Astrocyte of the cerebellum (primary cell): ENCODE measurements at regions not wholly inside any gene's neighbourhood (a gene's known extent, or its start where the extent isn't known, plus 50 kb on each side); places are given as distances from the start of the nearest gene placed in this dataset.
"Not testable (repeated sequence)": the region's sequence is repeated elsewhere in the genome, so short reads cannot be mapped to it uniquely, and the experiment has no call there.

Experiments used
- DNase-seq: peaks from one replicate; pipeline ENCODE4 v3.0.0-alpha.2; 2011; ENCODE audit warnings: low read depth
- H3K4me3 ChIP-seq: 2 replicates; pipeline ENCODE4 v1.5.1; 2011; ENCODE audit warnings: mild to moderate bottlenecking, low read depth, low read length, moderate library complexity
- in situ Hi-C: cut with HindIII; loops from 2 replicates; pipeline ENCODE4 v1.10.0; 2017; ENCODE audit warnings: low sequenced_read_pairs
- TF ChIP-seq, protein P1 (sequence below): IDR thresholded peaks from 2 replicates; pipeline ENCODE4 v1.5.1; 2012; ENCODE audit warnings: low read length, low read depth, moderate library complexity, mild to moderate bottlenecking; ENCODE audit errors: missing control alignments

DNA sequence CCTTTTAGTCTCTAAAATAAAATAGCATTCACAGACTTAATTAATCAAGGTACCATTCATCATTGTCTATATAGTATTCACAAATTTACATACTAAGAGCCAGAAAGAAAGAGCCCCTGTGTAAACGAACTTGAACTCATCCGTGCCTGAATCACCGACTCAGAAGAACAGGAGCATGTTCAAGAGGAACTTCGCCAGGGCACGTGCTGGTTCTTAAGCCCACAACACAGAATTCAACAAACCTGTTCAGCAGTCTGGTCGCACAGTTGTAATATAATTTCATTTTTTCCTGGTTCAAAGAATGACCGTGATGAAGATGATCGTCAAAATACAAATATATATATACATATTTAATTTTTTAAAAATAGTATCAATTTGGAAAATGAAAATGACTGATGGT, 141.9 kb downstream of the CETN3 start:
- in situ Hi-C loops = no loop called here
- no peak overlapping the region for H3K4me3 ChIP-seq
- TF ChIP-seq, protein P1, sequence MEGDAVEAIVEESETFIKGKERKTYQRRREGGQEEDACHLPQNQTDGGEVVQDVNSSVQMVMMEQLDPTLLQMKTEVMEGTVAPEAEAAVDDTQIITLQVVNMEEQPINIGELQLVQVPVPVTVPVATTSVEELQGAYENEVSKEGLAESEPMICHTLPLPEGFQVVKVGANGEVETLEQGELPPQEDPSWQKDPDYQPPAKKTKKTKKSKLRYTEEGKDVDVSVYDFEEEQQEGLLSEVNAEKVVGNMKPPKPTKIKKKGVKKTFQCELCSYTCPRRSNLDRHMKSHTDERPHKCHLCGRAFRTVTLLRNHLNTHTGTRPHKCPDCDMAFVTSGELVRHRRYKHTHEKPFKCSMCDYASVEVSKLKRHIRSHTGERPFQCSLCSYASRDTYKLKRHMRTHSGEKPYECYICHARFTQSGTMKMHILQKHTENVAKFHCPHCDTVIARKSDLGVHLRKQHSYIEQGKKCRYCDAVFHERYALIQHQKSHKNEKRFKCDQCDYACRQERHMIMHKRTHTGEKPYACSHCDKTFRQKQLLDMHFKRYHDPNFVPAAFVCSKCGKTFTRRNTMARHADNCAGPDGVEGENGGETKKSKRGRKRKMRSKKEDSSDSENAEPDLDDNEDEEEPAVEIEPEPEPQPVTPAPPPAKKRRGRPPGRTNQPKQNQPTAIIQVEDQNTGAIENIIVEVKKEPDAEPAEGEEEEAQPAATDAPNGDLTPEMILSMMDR = no peak
- no peak for DNase-seq

DNA sequence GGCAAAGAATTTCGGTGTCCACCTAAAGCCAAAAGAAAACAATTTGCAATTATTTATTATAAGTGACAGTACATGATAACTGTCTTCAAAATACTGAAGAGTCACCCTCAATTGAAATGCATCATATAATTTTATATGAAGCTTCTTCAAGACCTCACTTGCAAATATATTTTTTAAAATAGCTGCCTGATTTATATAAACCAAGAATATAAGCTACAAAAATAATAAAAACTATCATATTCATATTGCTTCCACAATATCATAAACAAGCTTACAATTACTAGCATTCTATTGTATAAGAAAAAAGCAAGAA, 144.1 kb downstream of the CETN3 start:
- no peak overlapping the region for H3K4me3 ChIP-seq
- in situ Hi-C loops = no loop called here
- DNase-seq = no peak
- TF ChIP-seq, protein P1 = no peak

- no peak overlapping the region for H3K4me3 ChIP-seq
- DNase-seq = peak; percentile 65
- TF ChIP-seq, protein P1 = peak; percentile 95
- in situ Hi-C loops = no loop called here
Observed at GRCh38 chr5:90264689-90265544, 144.6 kb downstream of the CETN3 start.

GRCh38 chr5:90263102-90263820, 146.3 kb downstream of the CETN3 start:
- TF ChIP-seq, protein P1 = no peak
- DNase-seq = no peak
- in situ Hi-C loops = no loop called here
- H3K4me3 ChIP-seq = no peak overlapping the region

GRCh38 chr5:90251447-90251846, 158.1 kb downstream of the CETN3 start:
- H3K4me3 ChIP-seq = no peak overlapping the region
- in situ Hi-C loops = no loop called here
- no peak for DNase-seq
- TF ChIP-seq, protein P1 = no peak

DNA sequence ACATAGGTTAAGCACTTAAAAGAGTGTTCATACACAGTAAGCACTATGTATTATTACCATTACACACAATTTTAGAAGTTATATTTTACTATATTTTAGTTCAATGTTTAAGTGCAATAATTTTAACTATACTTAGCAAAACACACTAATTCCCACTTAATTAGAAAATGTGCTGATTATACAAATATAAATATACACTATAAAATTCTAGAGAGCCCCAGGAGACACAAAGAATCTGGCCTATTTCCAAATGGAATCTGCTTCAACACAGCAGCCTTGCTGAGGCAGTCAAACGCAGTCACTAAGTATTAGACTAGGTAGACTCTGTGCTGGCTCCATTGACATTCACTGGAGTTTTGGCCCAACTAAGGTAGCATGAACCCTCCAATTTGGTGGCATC, 160.9 kb downstream of the CETN3 start:
- H3K4me3 ChIP-seq = no peak overlapping the region
- TF ChIP-seq, protein P1 = no peak
- in situ Hi-C loops = no loop called here
- DNase-seq = no peak

GRCh38 chr5:90243848-90244247, 165.7 kb downstream of the CETN3 start:
- DNase-seq, H3K4me3 ChIP-seq, in situ Hi-C loops: not testable (repeated sequence)
